ENCODE measurements at regions not wholly inside any gene's neighbourhood (a gene's known extent, or its start where the extent isn't known, plus 50 kb on each side); places are given as distances from the start of the nearest gene placed in this dataset.

GRCh38 chr15:97189162-97189780 lies 771.2 kb upstream of the ARRDC4 start:
- TF ChIP-seq CTCF (IDR thresholded peaks at IDR 0.05; ENCODE audit: low read depth, low read length) (no peak), EZH2phosphoT487 (IDR thresholded peaks at IDR 0.05; ENCODE audit: low read depth) (no peak)

All from OCI-LY3 (cell line).